DND-41 (cell line): ENCODE measurements at regions not wholly inside any gene's neighbourhood (a gene's known extent, or its start where the extent isn't known, plus 50 kb on each side); places are given as distances from the start of the nearest gene placed in this dataset.

Experiments used
- ATAC-seq: fragments of 200-7000 bp; cut with Tn5 transposase; 3 replicates; pipeline ENCODE4 v1.9.1; 2021; ENCODE audit warnings: low read depth; ENCODE audit not compliant: insufficient read depth
- DNase-seq: peaks from one replicate; pipeline ENCODE4 v3.0.0-alpha.2; 2020
- H2AFZ ChIP-seq: 2 replicates; pipeline ENCODE4 v1.6.0; 2012; ENCODE audit warnings: low read depth, low read length
- H3K27ac ChIP-seq: 2 replicates; pipeline ENCODE4 v1.5.1; 2012; ENCODE audit warnings: low read length, inconsistent platforms
- H3K27me3 ChIP-seq: fragments of 200-600 bp; sonication (generic); 2 replicates; pipeline ENCODE4 v1.6.0; 2012; ENCODE audit warnings: low read length, mild to moderate bottlenecking, inconsistent platforms; ENCODE audit not compliant: insufficient read depth, poor library complexity
- H3K36me3 ChIP-seq: 2 replicates; pipeline ENCODE4 v1.5.1; 2012; ENCODE audit warnings: low read length, inconsistent platforms; ENCODE audit not compliant: insufficient read depth
- H3K4me1 ChIP-seq: 2 replicates; pipeline ENCODE4 v1.5.1; 2012; ENCODE audit warnings: mild to moderate bottlenecking, low read length; ENCODE audit not compliant: insufficient read depth
- H3K4me2 ChIP-seq: 2 replicates; pipeline ENCODE4 v1.6.0; 2012; ENCODE audit warnings: mild to moderate bottlenecking, moderate library complexity, low read length, inconsistent platforms; ENCODE audit not compliant: insufficient read depth
- H3K4me3 ChIP-seq, 2 experiments: fragments of 200-600 bp in 1 of 2; shearing (Covaris generic) in 1 of 2; 2 replicates each; pipeline ENCODE4 v1.5.1; 2012 to 2016; ENCODE audit warnings: inconsistent platforms in 2 of 2, low read length in 2 of 2, mild to moderate bottlenecking in 2 of 2, low read depth in 1 of 2, moderate library complexity in 1 of 2
- H3K79me2 ChIP-seq: 2 replicates; pipeline ENCODE4 v1.6.0; 2012; ENCODE audit warnings: low read length, inconsistent platforms; ENCODE audit not compliant: insufficient read depth
- H3K9ac ChIP-seq: 2 replicates; pipeline ENCODE4 v1.6.0; 2012; ENCODE audit warnings: low read depth, mild to moderate bottlenecking, inconsistent platforms, low read length, moderate library complexity
- H3K9me3 ChIP-seq: 2 replicates; pipeline ENCODE4 v1.5.1; 2012; ENCODE audit warnings: low read length, moderate library complexity, mild to moderate bottlenecking, inconsistent platforms; ENCODE audit not compliant: insufficient read depth, severe bottlenecking
- H4K20me1 ChIP-seq: 2 replicates; pipeline ENCODE4 v1.6.0; 2012; ENCODE audit warnings: low read length; ENCODE audit not compliant: insufficient read depth
- EZH2 ChIP-seq: IDR thresholded peaks from 3 replicates; pipeline ENCODE4 v1.6.1; 2012; ENCODE audit warnings: borderline replicate concordance, low read depth, mild to moderate bottlenecking, moderate library complexity, low read length, inconsistent platforms; ENCODE audit not compliant: severe bottlenecking
- TF ChIP-seq, protein P1 (sequence below): IDR thresholded peaks from 2 replicates; pipeline ENCODE4 v1.5.1; 2012; ENCODE audit warnings: borderline replicate concordance, low read length, moderate library complexity, mild to moderate bottlenecking; ENCODE audit not compliant: poor library complexity, severe bottlenecking; ENCODE audit errors: extremely low read depth

DNA sequence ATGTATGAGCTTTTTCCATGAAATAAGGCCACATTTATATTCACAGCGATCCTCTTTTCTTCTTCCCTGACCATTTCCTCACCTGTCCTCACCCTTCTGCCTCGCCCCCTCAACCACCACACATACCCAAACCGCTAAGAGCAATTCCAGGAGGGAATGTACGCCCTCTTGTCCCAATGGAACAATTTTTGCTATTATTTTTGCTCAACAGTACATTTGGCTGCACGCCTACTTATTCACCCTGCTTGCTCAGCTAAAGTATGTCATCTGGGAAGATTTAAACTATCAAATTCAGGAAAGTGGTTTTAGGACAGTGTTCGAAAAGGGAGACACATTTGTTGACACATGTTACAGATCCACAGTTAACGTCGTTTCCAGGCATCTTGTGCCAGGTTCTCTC, 252.7 kb downstream of the NEBL start:
- H3K4me2 ChIP-seq, result no peak overlapping the region
- H3K9ac ChIP-seq, result no peak overlapping the region
- H2AFZ ChIP-seq, result no peak overlapping the region
- ATAC-seq (no peak), DNase-seq (no peak)
- H3K36me3 ChIP-seq, result no peaks in the 10 kb centered on the region
- no peaks in the 10 kb centered on the region for H4K20me1 ChIP-seq
- no peaks in the 10 kb centered on the region for H3K4me1 ChIP-seq
- no peaks in the 10 kb centered on the region for H3K9me3 ChIP-seq
- H3K4me3 ChIP-seq, result no peak overlapping the region
- no peak overlapping the region for H3K27ac ChIP-seq
- no peaks in the 10 kb centered on the region for H3K79me2 ChIP-seq
- H3K27me3 ChIP-seq, result no peaks in the 10 kb centered on the region
- TF ChIP-seq, protein P1, sequence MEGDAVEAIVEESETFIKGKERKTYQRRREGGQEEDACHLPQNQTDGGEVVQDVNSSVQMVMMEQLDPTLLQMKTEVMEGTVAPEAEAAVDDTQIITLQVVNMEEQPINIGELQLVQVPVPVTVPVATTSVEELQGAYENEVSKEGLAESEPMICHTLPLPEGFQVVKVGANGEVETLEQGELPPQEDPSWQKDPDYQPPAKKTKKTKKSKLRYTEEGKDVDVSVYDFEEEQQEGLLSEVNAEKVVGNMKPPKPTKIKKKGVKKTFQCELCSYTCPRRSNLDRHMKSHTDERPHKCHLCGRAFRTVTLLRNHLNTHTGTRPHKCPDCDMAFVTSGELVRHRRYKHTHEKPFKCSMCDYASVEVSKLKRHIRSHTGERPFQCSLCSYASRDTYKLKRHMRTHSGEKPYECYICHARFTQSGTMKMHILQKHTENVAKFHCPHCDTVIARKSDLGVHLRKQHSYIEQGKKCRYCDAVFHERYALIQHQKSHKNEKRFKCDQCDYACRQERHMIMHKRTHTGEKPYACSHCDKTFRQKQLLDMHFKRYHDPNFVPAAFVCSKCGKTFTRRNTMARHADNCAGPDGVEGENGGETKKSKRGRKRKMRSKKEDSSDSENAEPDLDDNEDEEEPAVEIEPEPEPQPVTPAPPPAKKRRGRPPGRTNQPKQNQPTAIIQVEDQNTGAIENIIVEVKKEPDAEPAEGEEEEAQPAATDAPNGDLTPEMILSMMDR, result no peak
- TF ChIP-seq EZH2, result no peak

DNA sequence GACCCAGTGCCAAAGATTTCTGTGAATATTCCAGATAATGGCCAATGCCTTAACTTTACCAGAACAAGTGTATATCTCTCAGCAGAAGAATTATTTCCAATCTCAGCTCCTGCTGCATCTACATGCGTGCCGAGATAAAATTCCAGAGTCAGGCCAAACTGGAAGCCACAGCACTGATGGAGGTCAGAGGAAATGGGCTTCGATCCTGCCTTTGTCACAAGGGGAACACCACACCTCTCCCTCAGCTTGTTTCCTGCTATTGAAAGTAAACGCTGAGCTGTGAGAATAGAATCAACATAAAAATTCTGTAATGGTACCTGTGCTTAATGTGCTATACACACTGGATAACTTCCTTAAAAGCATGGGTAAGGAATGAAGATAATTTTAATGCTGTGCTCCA, 255.5 kb downstream of the NEBL start:
- no peak overlapping the region for H3K27ac ChIP-seq
- TF ChIP-seq, protein P1, result no peak
- TF ChIP-seq EZH2, result no peak
- H4K20me1 ChIP-seq, result no peaks in the 10 kb centered on the region
- no peak overlapping the region for H3K4me3 ChIP-seq
- no peaks in the 10 kb centered on the region for H3K79me2 ChIP-seq
- ATAC-seq, result no peak
- H3K9ac ChIP-seq, result no peak overlapping the region
- no peak overlapping the region for H2AFZ ChIP-seq
- DNase-seq, result no peak
- H3K4me1 ChIP-seq, result no peaks in the 10 kb centered on the region
- no peaks in the 10 kb centered on the region for H3K36me3 ChIP-seq
- no peaks in the 10 kb centered on the region for H3K9me3 ChIP-seq
- H3K27me3 ChIP-seq, result no peaks in the 10 kb centered on the region
- no peak overlapping the region for H3K4me2 ChIP-seq

DNA sequence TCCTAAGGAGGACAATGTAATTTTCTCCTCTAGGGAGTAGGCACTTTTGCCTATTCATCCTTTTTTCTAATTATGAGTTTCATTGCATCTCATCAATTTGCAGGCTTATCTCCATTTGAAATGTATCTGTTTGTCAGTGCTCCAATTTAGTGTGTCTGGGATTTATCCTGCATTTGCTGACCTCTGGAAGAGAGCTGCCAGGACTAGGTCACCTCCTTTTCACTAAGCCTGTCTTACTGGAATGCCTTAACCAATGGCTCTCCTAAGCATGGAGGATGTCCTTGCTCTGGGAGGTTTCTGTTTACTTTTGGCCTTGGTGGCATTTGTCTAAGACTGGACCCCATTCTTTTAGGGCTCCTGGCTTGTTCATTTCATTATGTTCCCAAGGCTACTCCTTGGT, 261.5 kb downstream of the NEBL start:
- no peak for ATAC-seq
- Histone ChIP-seq H3K4me1 (no peaks in the 10 kb centered on the region), H3K79me2 (no peaks in the 10 kb centered on the region), H2AFZ (no peak overlapping the region), H3K9ac (no peak overlapping the region), H3K9me3 (no peaks in the 10 kb centered on the region), H3K4me3 (no peak overlapping the region), H3K4me2 (no peak overlapping the region), H3K27me3 (no peaks in the 10 kb centered on the region), H4K20me1 (no peaks in the 10 kb centered on the region), H3K36me3 (no peaks in the 10 kb centered on the region), H3K27ac (no peak overlapping the region)
- TF ChIP-seq, protein P1, result no peak
- no peak for TF ChIP-seq EZH2
- DNase-seq, result no peak

DNA sequence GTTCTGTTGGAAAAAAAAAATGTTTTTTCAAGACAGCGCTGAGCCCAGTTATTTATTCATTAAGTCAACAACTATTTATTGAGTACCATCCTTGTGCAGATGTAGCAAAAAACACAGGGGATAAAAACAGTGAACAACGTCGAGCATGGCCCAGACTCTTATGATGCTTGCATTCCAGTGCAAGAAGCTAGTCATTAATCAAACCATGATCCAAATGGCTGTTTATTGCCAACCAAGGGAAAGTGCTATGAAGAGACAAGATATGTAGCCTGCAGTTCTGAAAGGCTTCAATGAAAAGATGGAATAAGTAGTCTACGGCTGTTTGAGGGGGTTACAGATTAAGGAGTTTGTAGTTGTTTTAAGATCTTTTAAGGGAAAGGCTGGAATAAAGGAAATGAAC, 262.3 kb downstream of the NEBL start:
- Histone ChIP-seq H3K4me1 (no peaks in the 10 kb centered on the region), H3K9ac (no peak overlapping the region), H3K27me3 (no peaks in the 10 kb centered on the region), H2AFZ (no peak overlapping the region), H3K4me3 (no peak overlapping the region), H3K4me2 (no peak overlapping the region), H3K36me3 (no peaks in the 10 kb centered on the region), H3K9me3 (no peaks in the 10 kb centered on the region), H4K20me1 (no peaks in the 10 kb centered on the region), H3K27ac (no peak overlapping the region), H3K79me2 (no peaks in the 10 kb centered on the region)
- no peak for ATAC-seq
- DNase-seq, result no peak
- TF ChIP-seq EZH2, result no peak
- TF ChIP-seq, protein P1, result no peak
